Kidney capillary endothelial cell (primary cell): ENCODE measurements at regions not wholly inside any gene's neighbourhood (a gene's known extent, or its start where the extent isn't known, plus 50 kb on each side); places are given as distances from the start of the nearest gene placed in this dataset.

Source experiments
- DNase-seq: peaks from one replicate; pipeline ENCODE4 v3.0.0-alpha.2; 2018; ENCODE audit warnings: low spot score

GRCh38 chr4:34037280-34037679 lies 2207.0 kb downstream of the ARAP2 start:
- no peak for DNase-seq

GRCh38 chr4:34039766-34040165 lies 2204.5 kb downstream of the ARAP2 start:
- no peak for DNase-seq

- no peak for DNase-seq
Observed at GRCh38 chr4:34043131-34043530, 2201.2 kb downstream of the ARAP2 start.

GRCh38 chr4:34046580-34046979 lies 2197.7 kb downstream of the ARAP2 start:
- no peak for DNase-seq

GRCh38 chr4:34047363-34047762 lies 2197.0 kb downstream of the ARAP2 start:
- no peak for DNase-seq

GRCh38 chr4:34066126-34066525 lies 2178.2 kb downstream of the ARAP2 start:
- DNase-seq, result no peak

- DNase-seq, result no peak
Observed at GRCh38 chr4:34091451-34091850, 2152.9 kb downstream of the ARAP2 start.

GRCh38 chr4:34094114-34094513 lies 2150.2 kb downstream of the ARAP2 start:
- no peak for DNase-seq

GRCh38 chr4:34105311-34105710 lies 2139.0 kb downstream of the ARAP2 start:
- DNase-seq, result no peak

- no peak for DNase-seq
Observed at GRCh38 chr4:34108391-34108790, 2135.9 kb downstream of the ARAP2 start.

GRCh38 chr4:34112573-34112972 lies 2131.7 kb downstream of the ARAP2 start:
- DNase-seq, result no peak

GRCh38 chr4:34138385-34138784 lies 2105.9 kb downstream of the ARAP2 start:
- no peak for DNase-seq

GRCh38 chr4:34139346-34139745 lies 2105.0 kb downstream of the ARAP2 start:
- DNase-seq, result no peak

- no peak for DNase-seq
Observed at GRCh38 chr4:34148322-34148908, 2095.9 kb downstream of the ARAP2 start.

GRCh38 chr4:34157547-34157946 lies 2086.8 kb downstream of the ARAP2 start:
- DNase-seq, result no peak

GRCh38 chr4:34158878-34159277 lies 2085.4 kb downstream of the ARAP2 start:
- no peak for DNase-seq

- DNase-seq, result no peak
Observed at GRCh38 chr4:34170946-34171345, 2073.4 kb downstream of the ARAP2 start.

- no peak for DNase-seq
Observed at GRCh38 chr4:34176609-34177008, 2067.7 kb downstream of the ARAP2 start.

GRCh38 chr4:34178476-34178875 lies 2065.8 kb downstream of the ARAP2 start:
- no peak for DNase-seq

- DNase-seq, result no peak
Observed at GRCh38 chr4:34181311-34181841, 2062.9 kb downstream of the ARAP2 start.

GRCh38 chr4:34181891-34182290 lies 2062.4 kb downstream of the ARAP2 start:
- DNase-seq, result no peak

- DNase-seq, result no peak
Observed at GRCh38 chr4:34182306-34182705, 2062.0 kb downstream of the ARAP2 start.

GRCh38 chr4:34183926-34184325 lies 2060.4 kb downstream of the ARAP2 start:
- DNase-seq, result no peak

GRCh38 chr4:34187056-34187455 lies 2057.3 kb downstream of the ARAP2 start:
- DNase-seq, result no peak
